ENCODE measurements at regions not wholly inside any gene's neighbourhood (a gene's known extent, or its start where the extent isn't known, plus 50 kb on each side); places are given as distances from the start of the nearest gene placed in this dataset.

DNA sequence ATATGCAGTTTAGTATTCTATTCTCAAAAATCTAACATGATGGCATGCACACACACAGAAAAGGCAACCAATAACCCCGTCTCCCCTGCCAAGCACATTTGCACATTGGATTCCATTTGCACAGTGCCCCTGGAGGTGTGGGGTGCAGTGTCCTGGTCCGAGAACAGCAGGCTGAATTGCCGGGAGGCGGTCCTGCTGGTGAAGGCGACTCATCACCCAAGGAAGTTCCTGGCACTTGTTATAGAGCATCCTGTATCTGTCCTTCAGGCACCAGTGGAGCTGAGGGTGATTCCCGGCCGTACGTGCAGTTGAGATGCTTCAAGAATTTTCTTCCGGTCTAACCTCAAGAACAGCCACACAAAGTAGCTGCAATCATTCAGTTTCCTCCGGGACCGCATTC lies 73.0 kb upstream of the RAB12 start:
- no peak for DNase-seq (ENCODE audit: low spot score)

DNA sequence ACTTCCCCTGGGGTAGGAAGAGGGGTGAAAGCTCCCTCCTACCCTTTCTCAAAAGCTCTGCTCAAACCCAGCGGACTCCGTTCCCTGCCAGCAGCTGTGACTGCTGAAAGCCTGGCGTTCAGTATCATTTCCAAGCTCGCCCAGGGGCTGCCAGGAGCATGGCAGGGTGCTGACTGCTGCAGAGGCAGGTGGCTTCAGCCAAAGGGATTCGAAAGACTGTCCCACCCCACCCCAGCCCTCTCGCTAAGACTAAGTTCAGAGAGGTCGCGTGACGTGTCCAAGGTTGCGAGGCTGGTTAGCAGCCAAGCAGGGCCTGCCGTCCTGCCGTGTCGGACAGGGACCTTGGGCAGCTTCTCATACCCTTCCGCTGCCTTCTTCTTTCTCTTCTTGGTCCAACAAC lies 72.3 kb upstream of the RAB12 start:
- DNase-seq (ENCODE audit: low spot score), result no peak

DNA sequence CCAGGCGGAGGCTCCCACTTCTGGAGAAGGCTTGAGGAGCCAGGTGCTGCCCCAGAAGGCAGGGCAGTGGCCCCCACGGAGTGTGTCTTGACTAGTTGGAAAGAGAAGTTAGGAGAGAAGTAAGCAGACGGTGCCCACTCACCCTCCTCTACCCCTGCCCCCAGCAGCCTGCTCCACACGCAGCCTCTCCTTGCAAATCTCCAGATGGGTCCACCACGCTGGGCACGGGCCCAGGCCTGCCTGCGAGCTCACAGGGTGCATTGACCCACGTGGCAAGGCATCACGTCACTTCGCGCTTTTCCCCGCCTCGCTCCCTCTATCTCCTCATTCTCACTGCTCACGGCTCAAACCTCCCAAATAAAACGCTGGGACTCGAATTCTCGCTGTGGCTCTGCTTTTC lies 71.8 kb upstream of the RAB12 start:
- DNase-seq (ENCODE audit: low spot score), result no peak

DNA sequence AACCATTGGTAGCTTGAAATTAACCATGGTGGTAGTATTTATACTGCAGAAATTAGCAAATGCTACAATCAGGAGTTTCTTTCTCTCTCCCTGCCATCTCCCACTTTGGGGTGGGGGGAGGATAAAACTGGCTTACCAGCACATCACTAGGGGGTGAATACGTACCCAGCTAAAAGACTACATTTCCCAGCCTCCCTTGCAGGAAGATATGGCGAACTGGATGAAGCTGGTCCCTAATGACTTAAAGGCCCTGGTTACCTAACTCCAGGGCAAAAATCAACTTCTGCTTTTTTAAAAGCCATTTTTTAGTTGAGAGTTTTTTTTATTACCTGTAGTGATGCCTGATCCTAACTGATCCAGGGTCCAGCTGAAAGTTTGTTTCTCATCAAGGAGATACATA lies 70.3 kb upstream of the RAB12 start:
- no peak for DNase-seq (ENCODE audit: low spot score)

DNA sequence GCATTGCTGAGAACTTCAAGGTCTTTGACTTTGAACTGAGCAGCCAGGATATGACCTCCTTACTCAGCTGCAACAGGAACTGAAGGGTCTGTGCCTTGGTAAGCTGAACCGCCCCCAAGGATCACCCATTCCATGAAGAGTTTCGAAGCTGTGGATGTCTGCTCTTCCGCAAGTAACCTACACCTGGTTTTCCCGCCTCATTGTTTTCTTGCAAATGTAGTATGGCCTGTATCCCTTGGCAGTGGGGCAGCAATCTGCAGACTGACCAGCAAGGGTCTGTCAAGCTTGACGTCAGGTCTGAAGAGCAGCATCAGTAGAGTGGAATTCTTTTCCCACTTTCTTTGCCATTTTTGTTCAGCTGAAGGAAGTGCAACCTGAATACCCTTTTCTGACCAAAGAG lies 62.6 kb upstream of the RAB12 start:
- DNase-seq (ENCODE audit: low spot score), result no peak

DNA sequence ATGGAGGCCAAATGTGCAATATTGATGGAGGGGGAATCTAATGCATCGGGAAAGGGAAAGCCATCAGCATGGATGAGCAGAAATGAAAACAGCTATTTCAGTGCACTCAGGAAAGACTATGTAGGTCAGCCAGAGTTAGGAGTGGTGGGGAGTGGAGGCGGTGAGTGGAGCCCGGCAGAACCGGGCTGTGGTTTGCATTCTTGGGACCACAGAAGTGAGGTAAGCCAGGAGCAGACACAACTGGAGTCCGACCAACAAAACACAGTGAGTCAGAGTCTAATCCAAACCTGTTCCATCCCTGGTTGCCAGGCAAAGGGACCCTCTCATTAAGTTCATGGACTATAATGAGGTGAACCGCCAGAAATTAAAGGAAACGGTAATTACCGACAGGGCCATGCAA lies 61.1 kb upstream of the RAB12 start:
- DNase-seq (ENCODE audit: low spot score), result no peak

DNA sequence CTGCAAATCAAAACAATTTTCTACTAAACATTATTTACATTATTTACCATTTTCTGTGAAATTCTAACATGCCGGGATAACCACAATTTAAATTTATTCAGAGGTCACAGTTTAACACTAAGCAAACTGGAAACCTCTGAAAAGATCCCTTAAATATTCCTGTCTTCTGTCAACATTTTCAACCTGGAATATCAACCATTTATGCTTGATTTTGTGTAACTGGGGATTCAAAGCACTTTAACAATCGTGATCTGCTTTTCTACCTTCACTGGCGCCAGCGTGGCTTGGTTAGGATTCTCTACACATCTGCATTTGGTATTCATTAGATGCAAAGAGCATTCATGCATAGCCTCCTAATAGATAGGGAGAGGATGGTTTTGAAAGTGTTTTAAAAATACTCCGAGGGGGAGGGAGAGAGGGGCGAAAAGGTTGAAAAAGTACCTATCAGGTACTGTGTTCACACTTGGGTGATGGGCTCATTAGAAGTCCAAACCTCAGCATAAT lies 59.9 kb upstream of the RAB12 start:
- DNase-seq (ENCODE audit: low spot score), result no peak

DNA sequence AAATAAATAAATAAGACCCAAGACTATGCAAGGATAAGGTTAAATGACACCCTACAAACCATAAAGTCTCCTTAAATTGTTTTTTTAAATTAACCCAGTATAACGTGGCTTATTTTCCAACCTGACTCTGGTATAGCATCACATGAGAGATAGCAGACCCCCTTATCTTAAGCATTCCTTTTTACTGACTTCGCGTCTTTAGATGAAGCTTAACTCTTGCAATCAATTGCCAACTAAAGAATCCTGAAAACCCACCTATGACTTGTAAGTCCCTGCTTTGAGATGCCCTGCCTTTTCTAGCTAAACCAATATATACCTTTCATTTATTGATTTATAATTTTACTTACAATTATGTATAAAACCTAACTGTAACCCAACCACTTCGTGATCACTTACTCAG lies 57.1 kb upstream of the RAB12 start:
- no peak for DNase-seq (ENCODE audit: low spot score)

DNA sequence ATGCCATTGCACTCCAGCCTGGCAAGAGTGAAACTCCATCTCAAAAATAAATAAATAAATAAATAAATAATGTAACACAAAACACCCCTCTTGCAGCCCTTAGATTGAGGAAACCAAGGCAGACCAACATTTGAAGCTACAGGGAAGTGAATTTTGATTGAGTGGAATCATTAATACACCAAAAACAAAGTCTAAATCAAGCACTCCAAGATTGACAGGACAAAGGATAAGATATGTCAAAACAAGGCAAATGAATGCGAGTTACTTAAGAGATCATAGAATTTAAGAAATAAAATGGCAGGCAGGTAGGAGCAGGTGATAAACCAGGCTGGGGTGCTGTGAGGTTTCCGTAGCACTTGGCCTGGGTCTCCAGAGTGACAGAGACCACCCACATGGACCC lies 54.9 kb upstream of the RAB12 start:
- DNase-seq (ENCODE audit: low spot score), result no peak

DNA sequence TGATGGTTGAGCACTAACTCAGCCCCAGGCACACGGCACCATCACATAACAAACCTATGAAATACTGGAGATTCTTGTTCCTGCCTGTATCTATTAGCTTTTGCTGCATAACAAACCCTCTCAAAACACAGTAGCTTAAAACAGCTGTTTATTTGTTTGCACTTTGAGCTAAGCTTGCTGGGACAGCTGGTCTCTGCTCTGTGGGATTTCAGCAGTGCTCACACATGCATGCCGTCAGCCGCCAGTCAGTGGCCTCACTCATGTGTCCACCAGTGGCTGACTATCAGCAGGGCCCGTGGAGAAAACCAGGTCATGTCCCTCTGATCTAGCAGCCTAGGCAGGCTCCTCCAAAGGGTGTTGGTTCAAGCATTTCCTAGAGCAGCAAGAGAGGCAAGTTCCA lies 52.8 kb upstream of the RAB12 start:
- no peak for DNase-seq (ENCODE audit: low spot score)

Measured in ureter (tissue), 1 donor.